Loucy (cell line): ENCODE measurements at regions not wholly inside any gene's neighbourhood (a gene's known extent, or its start where the extent isn't known, plus 50 kb on each side); places are given as distances from the start of the nearest gene placed in this dataset.

Experiments
- H2AFZ ChIP-seq: fragments of 200-600 bp; sonication (generic); 2 replicates; pipeline ENCODE4 v1.6.0; 2016; ENCODE audit warnings: antibody characterized with exemption, mild to moderate bottlenecking, low read length, moderate library complexity
- H3F3A ChIP-seq: fragments of 200-600 bp; 2 replicates; pipeline ENCODE4 v1.6.0; 2016; ENCODE audit warnings: antibody characterized with exemption, low read depth, mild to moderate bottlenecking
- H3K27me3 ChIP-seq: fragments of 200-600 bp; sonication (generic); 2 replicates; pipeline ENCODE4 v1.6.1; 2014; ENCODE audit warnings: low read length, mild to moderate bottlenecking; ENCODE audit not compliant: insufficient read depth, poor library complexity, severe bottlenecking
- H3K36me3 ChIP-seq: fragments of 200-600 bp; sonication (generic); 2 replicates; pipeline ENCODE4 v1.6.1; 2016; ENCODE audit warnings: low read length; ENCODE audit not compliant: insufficient read depth
- H3K4me1 ChIP-seq: fragments of 200-600 bp; sonication (generic); 2 replicates; pipeline ENCODE4 v1.5.1; 2014; ENCODE audit warnings: low read length, mild to moderate bottlenecking; ENCODE audit not compliant: insufficient read depth, poor library complexity, severe bottlenecking
- H3K4me2 ChIP-seq: fragments of 200-600 bp; sonication (generic); 2 replicates; pipeline ENCODE4 v1.6.0; 2014; ENCODE audit warnings: antibody characterized with exemption, low read length, low read depth, mild to moderate bottlenecking; ENCODE audit not compliant: poor library complexity, severe bottlenecking
- H3K4me3 ChIP-seq: fragments of 200-600 bp; sonication (generic); 2 replicates; pipeline ENCODE4 v1.5.1; 2014; ENCODE audit warnings: low read length, mild to moderate bottlenecking, mixed read lengths; ENCODE audit not compliant: poor library complexity, severe bottlenecking
- H3K79me2 ChIP-seq: fragments of 200-600 bp; sonication (generic); 2 replicates; pipeline ENCODE4 v1.6.1; 2014; ENCODE audit warnings: low read length; ENCODE audit not compliant: insufficient read depth
- H3K9ac ChIP-seq: fragments of 200-600 bp; sonication (generic); 2 replicates; pipeline ENCODE4 v1.6.0; 2014; ENCODE audit warnings: mild to moderate bottlenecking, low read depth, low read length, moderate library complexity; ENCODE audit not compliant: poor library complexity, severe bottlenecking
- H3K9me2 ChIP-seq: fragments of 200-600 bp; sonication (generic); replicated peaks from 2 replicates; pipeline ENCODE4 v1.6.1; 2016; ENCODE audit warnings: low read depth, low read length, mixed read lengths
- H3K9me3 ChIP-seq: fragments of 200-600 bp; sonication (generic); 2 replicates; pipeline ENCODE4 v1.6.1; 2014; ENCODE audit warnings: mild to moderate bottlenecking, antibody characterized with exemption, low read length, low read depth; ENCODE audit not compliant: insufficient read depth
- H4K20me1 ChIP-seq: fragments of 200-600 bp; sonication (generic); 2 replicates; pipeline ENCODE4 v1.6.0; 2014; ENCODE audit warnings: antibody characterized with exemption, low read length, mild to moderate bottlenecking; ENCODE audit not compliant: insufficient read depth, poor library complexity, severe bottlenecking
- CTCF ChIP-seq: fragments of 200-600 bp; sonication (generic); conservative IDR thresholded peaks from 2 replicates; pipeline ENCODE4 v1.5.1; 2014; ENCODE audit warnings: mild to moderate bottlenecking, antibody characterized with exemption, low read length
- EZH2phosphoT487 ChIP-seq: fragments of 200-600 bp; IDR thresholded peaks from 2 replicates; pipeline ENCODE4 v1.6.1; 2018; ENCODE audit warnings: antibody characterized with exemption, mild to moderate bottlenecking, moderate library complexity, borderline replicate concordance

- Histone ChIP-seq H3K79me2 (no peaks in the 10 kb centered on the region), H3K9ac (no peak overlapping the region), H4K20me1 (no peaks in the 10 kb centered on the region), H3K4me3 (no peak overlapping the region), H3K9me3 (no peaks in the 10 kb centered on the region), H3K4me2 (no peak overlapping the region), H3K27me3 (no peaks in the 10 kb centered on the region), H3F3A (no peaks in the 10 kb centered on the region), H3K4me1 (peaks cover 7% of the 10 kb centered on the region), H3K36me3 (no peaks in the 10 kb centered on the region), H3K9me2 (no peaks in the 10 kb centered on the region), H2AFZ (no peak overlapping the region)
- no peak for TF ChIP-seq EZH2phosphoT487
Observed at GRCh38 chr6:119738425-119738824, 388.9 kb upstream of the MAN1A1 start.

DNA sequence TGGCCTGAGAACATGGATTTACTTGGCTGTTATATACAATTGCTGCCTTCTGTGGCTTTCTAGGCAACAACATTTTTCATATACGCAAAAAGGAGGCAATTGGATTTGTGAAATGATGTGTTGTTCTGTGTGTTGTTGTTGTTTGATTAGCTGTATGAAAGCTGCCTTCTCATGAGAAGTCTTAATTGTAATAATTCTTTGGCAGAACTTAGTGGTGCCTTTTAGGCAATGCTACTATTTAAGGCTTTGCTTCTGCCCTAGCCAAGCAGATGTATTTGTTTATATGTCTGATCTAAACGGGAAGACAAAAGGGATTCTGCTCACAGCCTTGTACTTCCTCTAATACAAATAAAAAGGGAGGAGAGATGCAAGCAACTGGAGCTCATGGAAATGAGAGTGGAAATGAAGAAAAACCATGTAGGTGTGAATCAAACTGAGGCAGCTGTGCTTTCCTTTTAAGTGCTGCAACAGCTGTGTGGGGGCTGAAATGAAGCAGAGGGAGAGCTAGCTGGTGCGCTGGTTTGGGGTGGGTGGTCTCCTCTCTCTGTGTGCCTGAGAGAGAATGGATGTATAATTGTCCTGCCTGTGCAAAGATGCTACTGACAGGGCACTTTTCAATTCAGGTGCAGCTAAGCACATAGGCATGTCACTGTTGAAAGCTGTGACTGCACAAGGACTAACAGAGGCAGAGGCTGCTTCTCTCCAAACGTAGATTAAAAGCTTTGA, 386.9 kb upstream of the MAN1A1 start:
- Histone ChIP-seq H3K9me3 (no peaks in the 10 kb centered on the region), H3K4me2 (no peak overlapping the region), H3F3A (no peaks in the 10 kb centered on the region), H3K4me1 (peaks cover 7% of the 10 kb centered on the region), H3K4me3 (no peak overlapping the region), H4K20me1 (no peaks in the 10 kb centered on the region), H2AFZ (no peak overlapping the region), H3K9me2 (no peaks in the 10 kb centered on the region), H3K79me2 (no peaks in the 10 kb centered on the region), H3K36me3 (no peaks in the 10 kb centered on the region), H3K27me3 (no peaks in the 10 kb centered on the region), H3K9ac (no peak overlapping the region)
- TF ChIP-seq EZH2phosphoT487 (no peak), CTCF (no peak)

DNA sequence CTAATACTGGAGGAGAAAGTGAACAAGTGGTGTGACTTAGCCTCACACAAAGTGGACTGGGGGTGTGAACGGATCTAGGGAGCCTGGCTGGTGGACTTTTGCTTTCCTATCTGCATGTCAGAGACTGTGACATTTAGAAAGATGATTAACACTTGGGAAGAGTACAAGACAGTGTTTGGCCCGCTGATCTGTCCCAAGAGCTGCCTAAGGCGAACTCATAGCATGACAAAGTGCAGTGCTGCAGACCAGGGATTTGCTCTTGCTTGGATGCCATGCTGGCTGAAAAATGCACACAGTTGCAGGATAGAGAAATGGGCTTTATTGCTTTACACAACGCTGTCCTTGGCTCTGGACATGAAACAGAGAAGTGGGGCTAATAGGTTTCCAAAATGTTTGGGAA, 386.0 kb upstream of the MAN1A1 start:
- peaks cover 7% of the 10 kb centered on the region for H3K4me1 ChIP-seq
- no peaks in the 10 kb centered on the region for H4K20me1 ChIP-seq
- H3K27me3 ChIP-seq: no peaks in the 10 kb centered on the region
- H3K9ac ChIP-seq: no peak overlapping the region
- H3K4me3 ChIP-seq: no peak overlapping the region
- TF ChIP-seq CTCF: no peak
- TF ChIP-seq EZH2phosphoT487: no peak
- H3K36me3 ChIP-seq: no peaks in the 10 kb centered on the region
- H3K9me3 ChIP-seq: no peaks in the 10 kb centered on the region
- H3K4me2 ChIP-seq: no peak overlapping the region
- H3F3A ChIP-seq: no peaks in the 10 kb centered on the region
- H3K79me2 ChIP-seq: no peaks in the 10 kb centered on the region
- H2AFZ ChIP-seq: no peak overlapping the region
- H3K9me2 ChIP-seq: no peaks in the 10 kb centered on the region

DNA sequence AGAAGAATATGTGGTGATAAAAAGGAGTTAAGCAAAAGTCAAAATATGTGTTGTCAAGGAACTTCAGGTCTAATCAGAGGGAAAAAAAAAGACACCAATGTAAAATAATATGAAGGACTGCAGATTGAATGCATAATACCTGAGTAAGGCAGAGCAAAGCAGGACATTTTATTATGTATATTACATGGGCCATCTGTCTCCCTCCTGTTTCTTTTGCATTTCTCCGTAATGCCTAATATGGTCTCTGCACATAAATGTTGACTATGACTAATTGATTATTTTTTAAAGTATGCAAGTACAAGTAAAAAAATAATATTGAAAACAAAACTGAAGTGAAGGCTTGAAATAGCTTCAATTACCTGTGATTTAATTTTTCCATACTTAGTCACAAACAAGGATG, 384.7 kb upstream of the MAN1A1 start:
- H3K9ac ChIP-seq: no peak overlapping the region
- no peaks in the 10 kb centered on the region for H3K79me2 ChIP-seq
- no peaks in the 10 kb centered on the region for H3K9me3 ChIP-seq
- H3K4me1 ChIP-seq: peaks cover 7% of the 10 kb centered on the region
- H3K4me2 ChIP-seq: no peak overlapping the region
- H3K36me3 ChIP-seq: no peaks in the 10 kb centered on the region
- no peak overlapping the region for H3K4me3 ChIP-seq
- TF ChIP-seq CTCF (no peak), EZH2phosphoT487 (no peak)
- no peaks in the 10 kb centered on the region for H3K27me3 ChIP-seq
- H2AFZ ChIP-seq: no peak overlapping the region
- H4K20me1 ChIP-seq: no peaks in the 10 kb centered on the region
- H3K9me2 ChIP-seq: no peaks in the 10 kb centered on the region
- no peaks in the 10 kb centered on the region for H3F3A ChIP-seq
